NCI-H526 treated with DMSO at 0.1 percent for 48 hours (cell line): ENCODE measurements at regions not wholly inside any gene's neighbourhood (a gene's known extent, or its start where the extent isn't known, plus 50 kb on each side); places are given as distances from the start of the nearest gene placed in this dataset.
A peak's percentile ranks its signal among the peaks of the same experiment; 100 is the strongest.

ENCODE experiments used
- DNase-seq: peaks from one replicate; lab custom pipeline; 2025; lab: John Stamatoyannopoulos, UW

- DNase-seq, result peak; percentile 32
Observed at GRCh38 chr14:66070542-66071319, 415.4 kb upstream of the CCDC196 start.

DNA sequence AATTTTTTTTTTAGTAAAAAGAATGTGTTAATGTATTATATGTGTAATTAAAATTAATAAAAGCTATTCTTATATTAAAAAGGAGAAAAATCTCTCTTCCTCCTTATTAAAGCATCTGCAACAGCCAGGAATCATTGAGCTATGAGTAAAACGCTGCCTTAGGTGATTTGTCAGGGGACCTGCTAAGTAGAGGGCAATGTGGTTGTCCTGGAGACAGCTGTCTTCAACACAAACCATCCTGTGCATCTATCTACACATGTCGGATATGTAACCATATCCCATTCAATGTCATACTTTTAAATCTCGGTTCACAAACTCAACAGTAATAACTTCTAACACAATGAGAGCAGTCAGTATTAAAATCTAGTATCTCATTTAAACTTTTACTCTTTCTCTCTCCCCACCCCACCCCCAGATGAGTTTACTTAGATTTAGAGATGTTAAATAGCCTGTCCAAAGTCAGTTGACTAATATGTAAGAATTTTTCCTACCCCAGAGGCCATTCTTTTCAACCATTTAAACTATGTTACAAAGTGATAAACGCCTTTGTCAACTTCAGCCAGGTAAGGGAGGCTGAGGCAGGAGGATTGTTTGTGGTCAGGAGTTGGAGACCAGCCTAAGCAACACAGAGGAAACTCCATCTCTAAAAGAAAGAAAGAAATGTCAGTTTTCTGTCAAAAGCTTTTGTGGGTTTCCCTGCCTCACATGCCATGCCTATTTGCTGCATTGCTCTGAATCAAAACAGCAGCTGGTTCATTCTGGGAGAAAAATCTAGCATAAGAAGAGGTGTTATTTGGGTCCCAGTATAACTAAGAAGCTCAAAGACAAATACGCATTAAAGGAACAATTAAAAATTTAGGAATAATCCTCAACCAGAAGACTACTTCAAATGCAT lies 413.7 kb upstream of the CCDC196 start:
- no peak for DNase-seq

- peak; percentile 5 for DNase-seq
Observed at GRCh38 chr14:66074537-66074936, 411.6 kb upstream of the CCDC196 start.

- DNase-seq, result no peak
Observed at GRCh38 chr14:66076176-66076575, 410.0 kb upstream of the CCDC196 start.

- no peak for DNase-seq
Observed at GRCh38 chr14:66078006-66078405, 408.2 kb upstream of the CCDC196 start.

DNA sequence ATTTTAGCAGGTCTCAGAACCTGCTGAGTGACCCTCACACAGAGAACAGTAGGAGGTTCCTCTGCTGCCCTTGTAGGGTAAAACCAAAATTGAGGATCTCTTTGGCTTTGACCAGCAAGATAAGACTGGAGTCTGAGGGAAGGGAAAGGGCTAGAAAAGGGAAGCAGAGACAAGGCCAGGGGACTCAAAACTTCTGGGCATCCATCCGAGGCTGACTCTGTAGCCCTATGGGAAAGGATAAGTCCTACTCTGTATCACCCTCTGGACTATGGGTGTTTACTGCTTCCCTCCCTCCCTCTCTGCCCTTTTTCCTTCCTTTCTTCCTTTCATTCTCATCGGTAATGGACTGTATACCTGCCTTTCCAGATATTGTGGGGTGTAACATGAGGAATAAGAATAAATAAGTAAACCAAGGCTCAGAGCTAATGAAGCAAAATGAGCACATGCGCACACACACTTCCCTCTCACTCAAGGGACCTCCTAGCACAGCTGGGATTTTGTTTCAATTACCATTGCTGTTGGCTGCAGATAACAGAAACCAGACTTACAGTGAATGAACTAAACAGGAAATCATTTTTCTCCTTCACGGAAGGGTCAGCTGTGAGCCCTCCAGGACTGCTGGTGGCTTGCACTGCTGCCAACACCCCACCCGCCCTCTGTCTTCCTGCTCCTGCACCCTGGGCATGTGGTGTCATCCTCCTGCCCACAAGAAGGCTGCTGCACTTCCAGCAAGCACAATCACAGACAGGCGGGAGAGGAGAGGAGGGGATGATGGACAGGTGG lies 404.4 kb upstream of the CCDC196 start:
- DNase-seq, result no peak

- no peak for DNase-seq
Observed at GRCh38 chr14:66085224-66085623, 400.9 kb upstream of the CCDC196 start.

DNA sequence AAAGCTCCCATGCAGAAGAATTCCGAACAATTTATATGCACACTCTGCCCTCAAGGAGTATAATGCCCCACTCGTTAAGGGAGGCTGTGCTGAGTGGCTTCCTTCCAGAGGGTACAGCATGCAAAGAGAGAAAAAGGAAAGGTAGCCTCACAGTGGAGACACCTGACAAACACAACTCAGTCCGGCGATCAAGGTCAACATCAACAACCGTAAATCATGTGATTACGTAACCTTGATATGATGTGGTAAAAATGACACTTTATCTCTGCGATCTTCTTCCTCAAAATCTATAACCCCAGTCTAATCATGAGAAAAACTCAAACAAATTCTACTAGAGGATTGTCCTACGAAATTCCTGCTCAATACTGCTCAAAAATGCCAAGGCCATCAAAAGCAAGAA lies 400.5 kb upstream of the CCDC196 start:
- no peak for DNase-seq

DNA sequence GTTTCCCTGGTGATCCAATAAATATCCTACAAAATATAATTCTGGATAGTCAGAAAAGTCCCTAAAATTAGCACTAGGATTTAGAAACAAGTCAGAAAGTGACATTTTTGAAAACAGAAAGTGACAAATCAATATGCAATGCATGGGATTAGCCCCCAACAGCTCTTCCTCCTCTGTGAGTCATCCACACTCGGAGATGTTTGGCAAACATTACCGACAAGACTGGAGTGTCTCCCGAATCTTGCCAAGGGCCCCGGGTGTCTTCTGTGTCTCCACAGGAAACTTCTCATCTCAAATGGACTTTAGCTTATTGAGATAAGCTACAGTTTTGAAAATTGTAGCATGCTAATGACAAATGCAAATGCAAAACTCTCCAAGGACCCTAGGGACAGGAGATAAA lies 398.9 kb upstream of the CCDC196 start:
- DNase-seq, result no peak

DNA sequence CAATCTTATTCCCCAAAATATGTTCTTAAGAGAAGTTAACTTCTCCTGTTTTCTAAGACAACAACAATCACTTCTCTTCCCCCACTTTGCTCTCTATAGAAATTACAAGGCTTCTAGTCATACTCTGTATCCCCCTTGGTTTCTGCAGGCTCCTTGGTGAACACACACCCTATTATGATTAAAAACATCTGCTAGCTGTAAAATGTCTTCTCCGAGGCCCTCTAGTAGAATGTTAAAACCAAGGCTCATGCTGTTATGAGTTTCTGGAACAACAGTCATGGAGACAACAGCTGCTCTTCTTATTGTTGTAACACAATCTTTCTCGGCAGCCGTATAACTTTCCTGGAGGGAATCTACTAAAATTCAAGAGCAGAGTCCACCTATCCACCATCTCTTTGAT lies 397.5 kb upstream of the CCDC196 start:
- no peak for DNase-seq

- no peak for DNase-seq
Observed at GRCh38 chr14:66092206-66092605, 394.0 kb upstream of the CCDC196 start.

DNA sequence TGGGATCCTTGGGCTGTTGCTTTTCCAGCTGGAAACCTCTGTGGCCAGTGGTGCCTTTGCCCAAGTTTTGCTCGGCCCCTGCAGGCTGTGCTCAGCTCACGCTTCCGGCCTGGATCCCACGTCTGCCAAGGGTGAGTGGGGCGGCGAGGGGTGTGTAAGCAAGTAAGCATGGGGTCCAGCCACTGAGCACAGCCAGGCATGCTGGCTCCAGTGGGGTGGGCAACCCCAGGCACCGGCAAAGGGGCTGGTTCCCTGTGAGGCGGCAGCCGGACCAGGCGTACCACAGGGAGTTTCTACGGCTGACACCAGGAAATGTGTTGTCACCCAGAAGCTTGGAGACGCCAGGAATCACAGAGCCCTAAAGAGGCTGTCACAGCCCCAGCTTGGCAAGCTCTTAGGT lies 393.4 kb upstream of the CCDC196 start:
- DNase-seq, result no peak

DNA sequence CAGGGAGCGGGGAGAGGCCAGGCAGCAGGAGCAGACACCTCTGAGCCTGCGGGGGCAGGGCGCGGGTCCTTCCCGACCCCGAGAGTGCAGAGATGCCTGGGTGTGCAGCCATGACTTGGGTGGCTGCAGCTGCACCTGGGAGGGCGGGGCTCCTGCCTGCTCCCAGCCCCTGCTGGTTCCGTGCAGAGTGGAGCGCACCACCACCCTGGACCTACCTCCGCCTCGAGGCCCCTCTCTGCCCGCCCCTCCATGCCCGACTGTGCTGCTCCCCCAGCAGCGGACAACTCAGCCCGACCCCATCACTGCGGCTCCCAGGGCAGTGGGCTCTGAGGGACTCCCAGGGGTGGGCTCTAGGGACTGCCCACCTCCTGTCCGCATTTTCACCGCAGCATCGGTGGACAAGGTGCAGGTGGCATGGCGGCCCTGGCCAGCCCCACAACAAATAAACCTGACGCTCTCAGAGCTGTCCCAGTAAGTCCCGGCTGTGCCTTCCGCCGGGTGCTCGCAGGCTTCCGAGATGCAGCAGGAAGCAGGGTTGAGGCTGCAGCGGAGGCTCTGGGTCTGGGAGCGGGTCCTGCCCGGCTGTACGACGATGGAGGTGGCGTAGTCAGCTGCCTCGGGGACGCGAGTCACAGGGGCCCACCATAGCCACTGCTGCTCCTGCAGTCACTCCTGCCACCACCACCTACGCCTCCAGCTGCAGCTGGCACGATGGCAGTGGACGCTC lies 392.0 kb upstream of the CCDC196 start:
- no peak for DNase-seq

- DNase-seq, result no peak
Observed at GRCh38 chr14:66099451-66099850, 386.7 kb upstream of the CCDC196 start.

GRCh38 chr14:66099931-66100330 lies 386.2 kb upstream of the CCDC196 start:
- no peak for DNase-seq

DNA sequence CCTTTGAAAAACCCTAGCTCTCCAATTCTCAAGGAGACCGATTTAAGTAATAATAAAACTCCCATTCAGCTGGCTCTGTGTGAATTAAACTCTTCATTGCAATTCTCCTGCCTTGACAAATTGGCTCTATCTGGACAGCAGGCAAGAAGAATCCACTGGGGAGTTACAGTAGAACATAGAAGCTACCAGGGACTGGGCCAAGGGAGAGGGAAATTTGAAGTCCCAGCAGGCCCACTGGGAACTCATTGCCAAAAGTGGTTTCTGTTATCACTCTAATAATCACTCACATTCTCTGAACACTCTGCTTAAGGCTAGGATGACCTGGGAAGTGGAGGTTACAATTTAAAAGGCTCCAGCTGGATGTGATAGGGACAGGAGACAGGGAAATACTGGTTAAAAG lies 384.5 kb upstream of the CCDC196 start:
- no peak for DNase-seq

GRCh38 chr14:66104486-66104885 lies 381.7 kb upstream of the CCDC196 start:
- DNase-seq, result no peak

DNA sequence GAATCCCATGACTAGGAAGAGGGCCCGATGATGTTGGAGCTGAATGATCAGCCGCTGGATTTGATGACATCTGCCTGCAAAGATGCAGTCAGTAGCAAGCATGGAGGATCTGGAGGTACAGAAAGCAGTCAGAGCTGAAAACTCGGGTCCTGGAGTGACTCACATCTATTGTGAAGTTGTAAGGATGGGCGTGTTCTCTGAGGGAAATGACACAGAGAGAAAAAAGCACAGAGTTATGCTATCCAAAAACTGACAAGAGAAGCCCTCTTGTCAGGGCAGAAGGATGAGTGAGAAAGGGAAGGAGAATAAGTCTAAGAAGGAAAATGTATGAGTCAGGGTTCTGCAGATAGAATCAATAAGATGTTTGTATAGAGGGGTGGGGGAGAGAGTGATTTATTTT lies 380.4 kb upstream of the CCDC196 start:
- DNase-seq, result no peak

DNA sequence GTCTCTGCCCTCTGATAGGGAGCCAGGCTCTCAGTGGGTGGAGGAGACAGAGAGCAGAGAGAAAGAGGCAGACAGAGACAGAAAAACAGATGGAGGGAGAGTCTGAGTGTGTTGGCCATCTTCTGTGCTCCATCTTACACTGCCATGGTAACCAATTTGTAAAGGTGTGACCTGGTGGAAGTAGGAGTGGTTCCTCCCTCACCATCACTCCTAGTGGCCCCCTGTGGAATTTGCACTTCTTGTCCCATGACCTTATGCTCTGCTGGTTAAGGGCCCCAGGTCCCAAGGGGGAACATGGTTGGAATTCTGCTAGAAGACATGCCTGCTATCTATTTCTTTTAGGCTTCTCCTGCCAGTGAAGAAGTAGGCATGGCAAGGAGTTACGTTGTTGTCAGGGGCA lies 376.7 kb upstream of the CCDC196 start:
- DNase-seq, result no peak

DNA sequence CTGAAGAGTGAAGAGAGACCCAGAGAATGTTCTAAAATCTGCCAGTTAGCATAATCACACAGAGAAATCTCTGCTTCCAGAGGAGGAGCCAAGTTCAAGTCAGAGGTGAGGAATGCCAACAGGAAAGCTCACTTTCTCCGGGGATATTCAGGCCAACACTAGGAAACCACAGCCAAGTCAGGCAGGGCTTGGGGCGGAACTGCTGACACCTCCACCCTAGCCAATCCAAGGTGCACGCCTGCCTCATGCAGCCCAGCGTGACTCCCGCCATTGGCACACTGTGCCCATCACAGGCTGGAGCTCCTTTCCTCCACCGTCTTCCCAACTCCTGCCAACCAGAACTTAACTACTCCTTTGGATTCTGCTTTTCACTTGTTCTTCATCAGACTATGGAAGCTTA lies 374.3 kb upstream of the CCDC196 start:
- DNase-seq, result no peak

DNA sequence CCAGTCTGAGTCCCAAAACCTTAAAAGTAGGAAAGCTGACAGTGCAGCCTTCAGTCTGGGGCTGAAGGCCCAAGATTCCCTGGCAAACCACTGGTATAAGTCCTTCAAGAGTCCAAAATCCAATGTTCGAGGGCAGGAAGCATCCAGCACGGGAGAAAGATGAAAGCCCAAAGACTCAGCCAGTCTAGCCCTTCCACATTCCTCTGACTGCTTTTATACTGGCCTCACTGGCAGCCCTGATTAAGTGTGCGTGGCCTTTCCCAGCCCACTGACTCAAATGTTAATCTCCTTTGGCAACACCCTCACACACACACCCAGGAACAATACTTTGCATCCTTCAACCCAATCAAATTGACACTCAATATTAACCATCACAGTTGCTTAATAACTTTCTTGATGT lies 372.1 kb upstream of the CCDC196 start:
- DNase-seq, result no peak
